ENCODE measurements at regions not wholly inside any gene's neighbourhood (a gene's known extent, or its start where the extent isn't known, plus 50 kb on each side); places are given as distances from the start of the nearest gene placed in this dataset.

GRCh38 chr3:55173504-55173903, 245.6 kb upstream of the LRTM1 start:
- intact Hi-C loops (cut with DNase I; ENCODE audit: low total_unique reads), result no loop called here
- TF ChIP-seq EP300 (IDR thresholded peaks at IDR 0.05; ENCODE audit: low read depth) (no peak), POLR2AphosphoS5 (IDR thresholded peaks at IDR 0.05) (no peak)
- Histone ChIP-seq H3K36me3 (no peaks in the 10 kb centered on the region), H3K4me3 (no peak overlapping the region), H3K27me3 (no peaks in the 10 kb centered on the region), H3K9me3 (no peaks in the 10 kb centered on the region), H3K4me1 (peaks cover 0 to 5% (median 0%) of the 10 kb centered on the region in 4 donors), H3K27ac (no peak overlapping the region)
- DNase-seq, result no peak
- in situ Hi-C loops (cut with MboI; ENCODE audit: low pct_ligation_motif_present in 1 of 4, low pct_unique_long_range_greater_than_20kb in 1 of 4, low sequenced_read_pairs in 3 of 4), result no loop called here
- WGBS, 2 donors (ENCODE audit: low coverage in 1 of 2), result 79% methylated on average over 1 of the region's 1 CpG; no CpG with 5 or more reads in 1 of the 2 donors

- Histone ChIP-seq H3K27me3 (no peaks in the 10 kb centered on the region), H3K27ac (no peak overlapping the region), H3K36me3 (no peaks in the 10 kb centered on the region), H3K9me3 (no peaks in the 10 kb centered on the region), H3K4me3 (no peak overlapping the region), H3K4me1 (peaks cover 0 to 5% (median 0%) of the 10 kb centered on the region in 4 donors)
- in situ Hi-C loops (cut with MboI; ENCODE audit: low pct_ligation_motif_present in 1 of 4, low pct_unique_long_range_greater_than_20kb in 1 of 4, low sequenced_read_pairs in 3 of 4) (no loop called here), intact Hi-C loops (cut with DNase I; ENCODE audit: low total_unique reads) (no loop called here)
- DNase-seq, result no peak
- 84 to 95% methylated on average over 4 of the region's 4 CpGs for WGBS, 2 donors (ENCODE audit: low coverage in 1 of 2)
- TF ChIP-seq, protein P1, sequence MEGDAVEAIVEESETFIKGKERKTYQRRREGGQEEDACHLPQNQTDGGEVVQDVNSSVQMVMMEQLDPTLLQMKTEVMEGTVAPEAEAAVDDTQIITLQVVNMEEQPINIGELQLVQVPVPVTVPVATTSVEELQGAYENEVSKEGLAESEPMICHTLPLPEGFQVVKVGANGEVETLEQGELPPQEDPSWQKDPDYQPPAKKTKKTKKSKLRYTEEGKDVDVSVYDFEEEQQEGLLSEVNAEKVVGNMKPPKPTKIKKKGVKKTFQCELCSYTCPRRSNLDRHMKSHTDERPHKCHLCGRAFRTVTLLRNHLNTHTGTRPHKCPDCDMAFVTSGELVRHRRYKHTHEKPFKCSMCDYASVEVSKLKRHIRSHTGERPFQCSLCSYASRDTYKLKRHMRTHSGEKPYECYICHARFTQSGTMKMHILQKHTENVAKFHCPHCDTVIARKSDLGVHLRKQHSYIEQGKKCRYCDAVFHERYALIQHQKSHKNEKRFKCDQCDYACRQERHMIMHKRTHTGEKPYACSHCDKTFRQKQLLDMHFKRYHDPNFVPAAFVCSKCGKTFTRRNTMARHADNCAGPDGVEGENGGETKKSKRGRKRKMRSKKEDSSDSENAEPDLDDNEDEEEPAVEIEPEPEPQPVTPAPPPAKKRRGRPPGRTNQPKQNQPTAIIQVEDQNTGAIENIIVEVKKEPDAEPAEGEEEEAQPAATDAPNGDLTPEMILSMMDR (IDR thresholded peaks at IDR 0.05), result no peak
- TF ChIP-seq POLR2A (IDR thresholded peaks at IDR 0.05) (no peak), POLR2AphosphoS5 (IDR thresholded peaks at IDR 0.05) (no peak), EP300 (IDR thresholded peaks at IDR 0.05; ENCODE audit: low read depth) (no peak)
Measured at GRCh38 chr3:55172913-55173312, 245.1 kb upstream of the LRTM1 start.

- H3K4me3 ChIP-seq, result no peak overlapping the region
- H3K27ac ChIP-seq, result no peak overlapping the region
- H3K4me1 ChIP-seq, result peaks cover 0 to 11% (median 5%) of the 10 kb centered on the region in 4 donors
- in situ Hi-C loops (cut with MboI; ENCODE audit: low pct_ligation_motif_present in 1 of 4, low pct_unique_long_range_greater_than_20kb in 1 of 4, low sequenced_read_pairs in 3 of 4), result no loop called here
- DNase-seq, result no peak
- no peak for TF ChIP-seq POLR2A (IDR thresholded peaks at IDR 0.05)
- TF ChIP-seq, protein P1 (IDR thresholded peaks at IDR 0.05), result no peak
- intact Hi-C loops (cut with DNase I; ENCODE audit: low total_unique reads), result no loop called here
- WGBS, 2 donors (ENCODE audit: low coverage in 1 of 2), result 77 to 86% methylated on average over 1 of the region's 1 CpG
- H3K36me3 ChIP-seq, result no peaks in the 10 kb centered on the region
- H3K9me3 ChIP-seq, result no peaks in the 10 kb centered on the region
- H3K27me3 ChIP-seq, result no peaks in the 10 kb centered on the region
Measured at GRCh38 chr3:55170444-55170843, 242.6 kb upstream of the LRTM1 start.

DNA sequence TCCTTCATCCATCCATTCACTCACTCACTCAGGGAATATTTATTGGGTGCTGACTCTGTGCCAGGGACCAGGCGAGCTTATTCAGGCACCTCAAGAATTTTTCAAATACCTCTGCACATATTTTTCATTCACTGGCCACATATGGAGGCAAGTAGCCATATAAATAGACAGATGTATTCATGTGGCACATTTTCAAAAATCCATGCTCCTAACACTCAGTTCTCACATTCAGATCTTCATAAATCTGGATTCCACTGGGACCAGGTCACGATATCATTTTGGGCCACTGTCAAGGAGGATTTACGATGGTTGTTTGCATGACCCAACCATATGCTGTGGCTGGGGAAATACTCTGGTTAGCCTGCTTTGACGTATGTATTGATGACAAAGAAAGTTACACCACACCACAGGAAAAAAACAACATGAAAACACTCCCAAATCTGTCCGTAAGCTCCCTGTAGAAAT, 241.8 kb upstream of the LRTM1 start:
- H3K4me1 ChIP-seq, result peaks cover 0 to 9% (median 5%) of the 10 kb centered on the region in 4 donors
- no peak overlapping the region for H3K4me3 ChIP-seq
- WGBS, 2 donors (ENCODE audit: low coverage in 1 of 2), result 49 to 60% methylated on average over 4 to 5 of the region's 5 CpGs
- no peak for DNase-seq
- no peaks in the 10 kb centered on the region for H3K9me3 ChIP-seq
- TF ChIP-seq POLR2AphosphoS5 (IDR thresholded peaks at IDR 0.05) (no peak), POLR2A (IDR thresholded peaks at IDR 0.05) (no peak), EP300 (IDR thresholded peaks at IDR 0.05; ENCODE audit: low read depth) (no peak)
- TF ChIP-seq, protein P1 (IDR thresholded peaks at IDR 0.05), result no peak
- intact Hi-C loops (cut with DNase I; ENCODE audit: low total_unique reads) (no loop called here), in situ Hi-C loops (cut with MboI; ENCODE audit: low pct_ligation_motif_present in 1 of 4, low pct_unique_long_range_greater_than_20kb in 1 of 4, low sequenced_read_pairs in 3 of 4) (no loop called here)
- no peaks in the 10 kb centered on the region for H3K36me3 ChIP-seq
- H3K27ac ChIP-seq, result no peak overlapping the region
- no peaks in the 10 kb centered on the region for H3K27me3 ChIP-seq

- intact Hi-C loops (cut with DNase I; ENCODE audit: low total_unique reads), result no loop called here
- in situ Hi-C loops (cut with MboI; ENCODE audit: low pct_ligation_motif_present in 1 of 4, low pct_unique_long_range_greater_than_20kb in 1 of 4, low sequenced_read_pairs in 3 of 4), result no loop called here
- H3K27ac ChIP-seq, result no peak overlapping the region
Measured at GRCh38 chr3:55169161-55169560, 241.3 kb upstream of the LRTM1 start.

More at GRCh38 chr3:55169161-55169560, 241.3 kb upstream of the LRTM1 start:
- Histone ChIP-seq H3K27me3 (no peaks in the 10 kb centered on the region), H3K36me3 (no peaks in the 10 kb centered on the region), H3K4me3 (no peak overlapping the region), H3K9me3 (no peaks in the 10 kb centered on the region), H3K4me1 (peaks cover 0 to 6% (median 5%) of the 10 kb centered on the region in 4 donors)
- DNase-seq, result no peak
- TF ChIP-seq POLR2AphosphoS5 (IDR thresholded peaks at IDR 0.05), result no peak
- no peak for TF ChIP-seq POLR2A (IDR thresholded peaks at IDR 0.05)
- TF ChIP-seq, protein P1 (IDR thresholded peaks at IDR 0.05), result no peak
- TF ChIP-seq EP300 (IDR thresholded peaks at IDR 0.05; ENCODE audit: low read depth), result no peak
